ENCODE measurements at regions not wholly inside any gene's neighbourhood (a gene's known extent, or its start where the extent isn't known, plus 50 kb on each side); places are given as distances from the start of the nearest gene placed in this dataset.
A peak's percentile ranks its signal among the peaks of the same experiment; 100 is the strongest.

GRCh38 chr18:73283788-73284187 is 416.0 kb upstream of the NETO1 start:
- H4K91ac ChIP-seq (ENCODE audit: low read depth, low read length), result no peak overlapping the region
- H3K4me2 ChIP-seq (ENCODE audit: low read length), result no peak overlapping the region
- peak in 1 of 2 donors; percentile 2 for DNase-seq
- no peak overlapping the region for H3K27ac ChIP-seq (ENCODE audit: low read depth, low read length)
- H4K8ac ChIP-seq (ENCODE audit: low read depth, low read length), result no peak overlapping the region
- no peaks in the 10 kb centered on the region for H3K36me3 ChIP-seq (ENCODE audit: control insufficient read depth in 1 of 2, insufficient read depth in 2 of 2, low read length in 2 of 2)
- H3K9me3 ChIP-seq (ENCODE audit: insufficient read depth, low read depth, low read length), result no peaks in the 10 kb centered on the region
- H2AFZ ChIP-seq (ENCODE audit: insufficient read depth, low read length, poor library complexity), result no peak overlapping the region
- H3K18ac ChIP-seq (ENCODE audit: low read length), result no peak overlapping the region
- no peak overlapping the region for H2BK120ac ChIP-seq (ENCODE audit: insufficient read depth, low read length, poor library complexity)
- H3K4me1 ChIP-seq (ENCODE audit: control insufficient read depth in 1 of 2, insufficient read depth in 2 of 2, low read length in 2 of 2), result peaks cover 0 to 5% of the 10 kb centered on the region in 2 experiments
- peaks cover 3% of the 10 kb centered on the region for H3K79me1 ChIP-seq (ENCODE audit: low read length)
- H3K27me3 ChIP-seq (ENCODE audit: insufficient read depth, low read length), result no peaks in the 10 kb centered on the region
- WGBS (ENCODE audit: extremely low coverage, insufficient coverage, insufficient read length), result no CpG with 5 or more reads among the region's 5 CpGs
- H2AK5ac ChIP-seq (ENCODE audit: low read length), result no peak overlapping the region
- H3K9ac ChIP-seq (ENCODE audit: low read length), result no peak overlapping the region
- no peak overlapping the region for H3K4me3 ChIP-seq (ENCODE audit: low read depth, low read length)
- H2BK12ac ChIP-seq (ENCODE audit: low read length), result no peak overlapping the region
- no peak overlapping the region for H3K4ac ChIP-seq (ENCODE audit: low read depth, low read length)
- H2BK5ac ChIP-seq (ENCODE audit: low read depth, low read length, poor library complexity), result no peak overlapping the region
- no peak overlapping the region for H3K23ac ChIP-seq (ENCODE audit: low read length)
- no peaks in the 10 kb centered on the region for H3K79me2 ChIP-seq (ENCODE audit: control insufficient read depth, insufficient read depth, low read length, poor library complexity)
- no peak overlapping the region for H4K12ac ChIP-seq (ENCODE audit: low read depth, low read length)
- no peak overlapping the region for H3K14ac ChIP-seq (ENCODE audit: low read length)

- Histone ChIP-seq H3K4me2 (ENCODE audit: low read length) (no peak overlapping the region), H3K23ac (ENCODE audit: low read length) (no peak overlapping the region), H3K79me2 (ENCODE audit: control insufficient read depth, insufficient read depth, low read length, poor library complexity) (no peaks in the 10 kb centered on the region), H3K4ac (ENCODE audit: low read depth, low read length) (no peak overlapping the region), H3K9me3 (ENCODE audit: insufficient read depth, low read depth, low read length) (no peaks in the 10 kb centered on the region), H2BK120ac (ENCODE audit: insufficient read depth, low read length, poor library complexity) (no peak overlapping the region), H4K12ac (ENCODE audit: low read depth, low read length) (no peak overlapping the region), H3K4me1 (ENCODE audit: control insufficient read depth in 1 of 2, insufficient read depth in 2 of 2, low read length in 2 of 2) (peaks cover 0 to 5% of the 10 kb centered on the region in 2 experiments), H3K27ac (ENCODE audit: low read depth, low read length) (no peak overlapping the region), H4K91ac (ENCODE audit: low read depth, low read length) (no peak overlapping the region), H3K9ac (ENCODE audit: low read length) (no peak overlapping the region), H3K27me3 (ENCODE audit: insufficient read depth, low read length) (no peaks in the 10 kb centered on the region), H2AFZ (ENCODE audit: insufficient read depth, low read length, poor library complexity) (no peak overlapping the region), H2BK5ac (ENCODE audit: low read depth, low read length, poor library complexity) (no peak overlapping the region), H4K8ac (ENCODE audit: low read depth, low read length) (no peak overlapping the region), H3K36me3 (ENCODE audit: control insufficient read depth in 1 of 2, insufficient read depth in 2 of 2, low read length in 2 of 2) (no peaks in the 10 kb centered on the region), H3K18ac (ENCODE audit: low read length) (no peak overlapping the region), H3K79me1 (ENCODE audit: low read length) (peaks cover 3% of the 10 kb centered on the region), H2BK12ac (ENCODE audit: low read length) (peak overlapping the region; percentile 58), H3K14ac (ENCODE audit: low read length) (no peak overlapping the region), H2AK5ac (ENCODE audit: low read length) (peak overlapping the region; percentile 62), H3K4me3 (ENCODE audit: low read depth, low read length) (no peak overlapping the region)
- WGBS (ENCODE audit: extremely low coverage, insufficient coverage, insufficient read length), result no CpG with 5 or more reads among the region's 2 CpGs
- DNase-seq, result no peak
Observed at GRCh38 chr18:73283032-73283431, 415.2 kb upstream of the NETO1 start.

DNA sequence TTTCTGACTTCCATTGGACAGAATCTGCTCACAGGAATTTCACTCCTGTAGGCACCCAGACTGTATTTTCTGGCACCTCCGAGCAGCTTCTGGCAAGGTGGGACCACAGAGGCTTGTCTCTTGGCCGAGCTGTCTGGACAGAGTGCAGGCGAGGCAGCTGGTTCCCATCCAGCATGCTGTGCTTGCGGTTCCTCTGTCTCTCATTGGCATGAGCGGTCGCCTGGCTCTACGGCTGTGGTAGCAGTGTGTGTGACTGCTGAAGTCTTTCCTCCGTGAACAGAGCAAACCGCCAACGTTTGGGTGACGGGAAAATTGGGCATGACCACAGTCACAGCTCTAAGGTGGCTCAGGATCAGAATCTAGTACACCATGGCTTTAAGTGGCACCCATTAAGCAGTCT is 411.7 kb upstream of the NETO1 start:
- Histone ChIP-seq H3K18ac (ENCODE audit: low read length) (no peak overlapping the region), H2BK120ac (ENCODE audit: insufficient read depth, low read length, poor library complexity) (no peak overlapping the region), H3K4me3 (ENCODE audit: low read depth, low read length) (no peak overlapping the region), H3K23ac (ENCODE audit: low read length) (no peak overlapping the region), H3K14ac (ENCODE audit: low read length) (no peak overlapping the region), H3K36me3 (ENCODE audit: control insufficient read depth in 1 of 2, insufficient read depth in 2 of 2, low read length in 2 of 2) (no peaks in the 10 kb centered on the region), H4K91ac (ENCODE audit: low read depth, low read length) (no peak overlapping the region), H3K79me1 (ENCODE audit: low read length) (peaks cover 3% of the 10 kb centered on the region), H2AK5ac (ENCODE audit: low read length) (no peak overlapping the region), H3K9ac (ENCODE audit: low read length) (no peak overlapping the region), H4K8ac (ENCODE audit: low read depth, low read length) (no peak overlapping the region), H3K27me3 (ENCODE audit: insufficient read depth, low read length) (no peaks in the 10 kb centered on the region), H3K4me1 (ENCODE audit: control insufficient read depth in 1 of 2, insufficient read depth in 2 of 2, low read length in 2 of 2) (peaks cover 0 to 5% of the 10 kb centered on the region in 2 experiments), H3K4me2 (ENCODE audit: low read length) (no peak overlapping the region), H3K79me2 (ENCODE audit: control insufficient read depth, insufficient read depth, low read length, poor library complexity) (no peaks in the 10 kb centered on the region), H2BK5ac (ENCODE audit: low read depth, low read length, poor library complexity) (no peak overlapping the region), H2BK12ac (ENCODE audit: low read length) (no peak overlapping the region), H3K27ac (ENCODE audit: low read depth, low read length) (no peak overlapping the region), H4K12ac (ENCODE audit: low read depth, low read length) (no peak overlapping the region), H2AFZ (ENCODE audit: insufficient read depth, low read length, poor library complexity) (no peak overlapping the region), H3K9me3 (ENCODE audit: insufficient read depth, low read depth, low read length) (no peaks in the 10 kb centered on the region), H3K4ac (ENCODE audit: low read depth, low read length) (no peak overlapping the region)
- DNase-seq, result no peak
- WGBS (ENCODE audit: extremely low coverage, insufficient coverage, insufficient read length), result no CpG with 5 or more reads among the region's 11 CpGs

DNA sequence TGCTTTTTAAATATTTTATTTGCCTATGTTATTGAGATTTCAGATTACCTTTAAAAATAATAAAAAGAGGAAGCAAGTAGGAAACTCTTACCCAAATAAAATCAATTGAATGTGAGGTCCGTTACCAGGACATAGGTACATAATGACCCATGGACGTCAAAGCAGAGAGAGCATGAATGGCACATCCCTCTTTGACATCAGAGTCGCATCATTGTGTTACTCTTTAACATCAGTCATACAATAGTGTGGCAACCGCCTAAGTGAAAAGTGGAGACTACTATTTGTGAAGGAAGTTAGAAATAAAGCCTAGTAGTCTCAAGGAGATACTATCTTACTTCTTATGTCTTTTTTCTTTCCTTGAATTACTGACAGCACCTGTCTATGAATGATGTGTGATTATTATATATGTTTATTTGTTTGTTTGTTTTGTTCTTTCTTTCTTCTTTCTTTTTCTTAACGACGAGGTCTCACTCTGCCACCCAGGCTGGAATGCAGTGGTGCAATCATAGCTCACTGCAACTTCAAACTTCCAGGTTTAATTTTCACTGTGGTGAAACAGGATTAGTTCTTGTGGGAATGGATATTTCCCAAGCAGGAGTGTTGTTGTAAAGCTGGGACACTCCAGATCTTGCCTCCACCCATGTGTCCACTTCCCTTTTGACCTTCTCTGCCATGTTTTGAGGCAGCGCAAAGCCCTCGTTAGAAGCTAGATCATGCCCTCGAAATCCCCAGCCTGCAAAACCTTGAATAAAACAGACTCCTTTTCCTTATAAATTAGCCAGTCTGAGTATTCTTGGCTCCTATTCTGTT is 407.2 kb upstream of the NETO1 start:
- H4K91ac ChIP-seq (ENCODE audit: low read depth, low read length), result no peak overlapping the region
- no peaks in the 10 kb centered on the region for H3K79me1 ChIP-seq (ENCODE audit: low read length)
- H3K4me1 ChIP-seq (ENCODE audit: control insufficient read depth in 1 of 2, insufficient read depth in 2 of 2, low read length in 2 of 2), result no peaks in the 10 kb centered on the region
- H3K4me3 ChIP-seq (ENCODE audit: low read depth, low read length), result no peak overlapping the region
- no peak overlapping the region for H2AFZ ChIP-seq (ENCODE audit: insufficient read depth, low read length, poor library complexity)
- no peak overlapping the region for H2AK5ac ChIP-seq (ENCODE audit: low read length)
- no peaks in the 10 kb centered on the region for H3K9me3 ChIP-seq (ENCODE audit: insufficient read depth, low read depth, low read length)
- H3K27ac ChIP-seq (ENCODE audit: low read depth, low read length), result no peak overlapping the region
- no peak overlapping the region for H3K23ac ChIP-seq (ENCODE audit: low read length)
- H3K79me2 ChIP-seq (ENCODE audit: control insufficient read depth, insufficient read depth, low read length, poor library complexity), result no peaks in the 10 kb centered on the region
- no peak overlapping the region for H4K12ac ChIP-seq (ENCODE audit: low read depth, low read length)
- no peak overlapping the region for H3K9ac ChIP-seq (ENCODE audit: low read length)
- no peak overlapping the region for H4K8ac ChIP-seq (ENCODE audit: low read depth, low read length)
- no CpG with 5 or more reads among the region's 9 CpGs for WGBS (ENCODE audit: extremely low coverage, insufficient coverage, insufficient read length)
- DNase-seq, result no peak
- H3K4ac ChIP-seq (ENCODE audit: low read depth, low read length), result no peak overlapping the region
- no peak overlapping the region for H2BK120ac ChIP-seq (ENCODE audit: insufficient read depth, low read length, poor library complexity)
- no peaks in the 10 kb centered on the region for H3K27me3 ChIP-seq (ENCODE audit: insufficient read depth, low read length)
- H2BK5ac ChIP-seq (ENCODE audit: low read depth, low read length, poor library complexity), result no peak overlapping the region
- no peaks in the 10 kb centered on the region for H3K36me3 ChIP-seq (ENCODE audit: control insufficient read depth in 1 of 2, insufficient read depth in 2 of 2, low read length in 2 of 2)
- no peak overlapping the region for H3K18ac ChIP-seq (ENCODE audit: low read length)
- H3K14ac ChIP-seq (ENCODE audit: low read length), result no peak overlapping the region
- no peak overlapping the region for H2BK12ac ChIP-seq (ENCODE audit: low read length)
- H3K4me2 ChIP-seq (ENCODE audit: low read length), result no peak overlapping the region

Measured in trophoblast cell (in vitro differentiated cells and primary cell).